ENCODE measurements at regions not wholly inside any gene's neighbourhood (a gene's known extent, or its start where the extent isn't known, plus 50 kb on each side); places are given as distances from the start of the nearest gene placed in this dataset.

DNA sequence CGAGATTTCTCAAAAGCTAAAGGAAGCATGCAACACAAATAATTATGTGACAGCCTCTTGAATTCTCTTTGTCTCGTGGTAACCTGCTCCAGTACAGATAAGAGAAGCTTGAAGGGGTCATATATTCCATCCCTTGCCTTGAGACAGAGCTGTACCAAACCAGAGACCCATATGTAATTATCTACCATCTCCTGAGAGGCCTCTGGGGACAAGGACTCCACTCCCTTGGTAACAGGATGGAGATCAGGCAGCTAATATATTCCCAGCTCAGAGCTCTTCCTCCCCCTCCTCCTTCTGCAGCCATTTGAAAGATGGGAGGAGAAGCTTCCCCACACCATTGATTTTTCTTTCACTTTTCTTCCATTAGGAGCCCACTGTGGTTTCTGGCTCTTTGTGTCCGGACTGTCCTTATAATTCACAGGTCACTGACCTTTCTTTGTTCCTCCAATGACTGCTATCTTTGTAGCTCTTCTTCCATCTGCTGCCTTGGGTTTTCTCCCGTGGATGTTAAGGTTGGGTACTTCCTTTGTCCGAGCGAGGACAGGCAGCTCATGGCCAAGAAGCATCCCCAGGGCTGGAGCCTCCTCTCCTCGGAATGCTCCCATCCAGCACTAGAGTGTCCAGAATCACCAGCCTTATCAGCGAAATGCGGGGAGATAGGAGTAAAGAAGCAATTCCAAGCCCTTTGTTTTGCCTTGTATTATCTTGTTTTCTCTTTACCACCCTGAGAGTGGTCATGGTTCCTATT lies 51.4 kb upstream of the CALM2 start:
- Histone ChIP-seq H3K27me3 (no peaks in the 10 kb centered on the region), H3K9me3 (no peaks in the 10 kb centered on the region), H3K4me3 (no peak overlapping the region), H3K4me1 (peaks cover 0 to 45% of the 10 kb centered on the region in 2 donors), H3K36me3 (no peaks in the 10 kb centered on the region), H3K27ac (no peak overlapping the region)
- no peak for DNase-seq (ENCODE audit: low spot score)
- TF ChIP-seq, protein P1, sequence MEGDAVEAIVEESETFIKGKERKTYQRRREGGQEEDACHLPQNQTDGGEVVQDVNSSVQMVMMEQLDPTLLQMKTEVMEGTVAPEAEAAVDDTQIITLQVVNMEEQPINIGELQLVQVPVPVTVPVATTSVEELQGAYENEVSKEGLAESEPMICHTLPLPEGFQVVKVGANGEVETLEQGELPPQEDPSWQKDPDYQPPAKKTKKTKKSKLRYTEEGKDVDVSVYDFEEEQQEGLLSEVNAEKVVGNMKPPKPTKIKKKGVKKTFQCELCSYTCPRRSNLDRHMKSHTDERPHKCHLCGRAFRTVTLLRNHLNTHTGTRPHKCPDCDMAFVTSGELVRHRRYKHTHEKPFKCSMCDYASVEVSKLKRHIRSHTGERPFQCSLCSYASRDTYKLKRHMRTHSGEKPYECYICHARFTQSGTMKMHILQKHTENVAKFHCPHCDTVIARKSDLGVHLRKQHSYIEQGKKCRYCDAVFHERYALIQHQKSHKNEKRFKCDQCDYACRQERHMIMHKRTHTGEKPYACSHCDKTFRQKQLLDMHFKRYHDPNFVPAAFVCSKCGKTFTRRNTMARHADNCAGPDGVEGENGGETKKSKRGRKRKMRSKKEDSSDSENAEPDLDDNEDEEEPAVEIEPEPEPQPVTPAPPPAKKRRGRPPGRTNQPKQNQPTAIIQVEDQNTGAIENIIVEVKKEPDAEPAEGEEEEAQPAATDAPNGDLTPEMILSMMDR (IDR thresholded peaks at IDR 0.05): no peak

DNA sequence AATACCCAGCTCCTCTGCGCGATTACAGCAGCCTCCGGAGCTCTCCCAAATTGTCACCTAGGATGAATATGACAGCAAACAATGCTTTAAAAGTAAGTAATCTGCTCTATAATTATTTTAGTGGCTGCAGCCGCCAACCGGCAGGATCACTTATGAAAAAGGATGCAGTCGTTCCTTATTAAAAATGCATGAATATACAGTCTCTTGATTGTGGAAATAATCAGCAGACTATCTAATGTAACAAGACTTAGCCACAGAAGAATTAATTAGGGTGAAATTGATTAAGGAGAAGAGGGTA lies 50.6 kb upstream of the CALM2 start:
- no peaks in the 10 kb centered on the region for H3K36me3 ChIP-seq
- no peaks in the 10 kb centered on the region for H3K9me3 ChIP-seq
- H3K27ac ChIP-seq: peak overlapping the region in 1 of 2 donors; percentile 45
- H3K27me3 ChIP-seq: no peaks in the 10 kb centered on the region
- no peak for DNase-seq (ENCODE audit: low spot score)
- H3K4me1 ChIP-seq: peaks cover 0 to 45% of the 10 kb centered on the region in 2 donors
- H3K4me3 ChIP-seq: no peak overlapping the region
- TF ChIP-seq, protein P1 (IDR thresholded peaks at IDR 0.05): no peak

DNA sequence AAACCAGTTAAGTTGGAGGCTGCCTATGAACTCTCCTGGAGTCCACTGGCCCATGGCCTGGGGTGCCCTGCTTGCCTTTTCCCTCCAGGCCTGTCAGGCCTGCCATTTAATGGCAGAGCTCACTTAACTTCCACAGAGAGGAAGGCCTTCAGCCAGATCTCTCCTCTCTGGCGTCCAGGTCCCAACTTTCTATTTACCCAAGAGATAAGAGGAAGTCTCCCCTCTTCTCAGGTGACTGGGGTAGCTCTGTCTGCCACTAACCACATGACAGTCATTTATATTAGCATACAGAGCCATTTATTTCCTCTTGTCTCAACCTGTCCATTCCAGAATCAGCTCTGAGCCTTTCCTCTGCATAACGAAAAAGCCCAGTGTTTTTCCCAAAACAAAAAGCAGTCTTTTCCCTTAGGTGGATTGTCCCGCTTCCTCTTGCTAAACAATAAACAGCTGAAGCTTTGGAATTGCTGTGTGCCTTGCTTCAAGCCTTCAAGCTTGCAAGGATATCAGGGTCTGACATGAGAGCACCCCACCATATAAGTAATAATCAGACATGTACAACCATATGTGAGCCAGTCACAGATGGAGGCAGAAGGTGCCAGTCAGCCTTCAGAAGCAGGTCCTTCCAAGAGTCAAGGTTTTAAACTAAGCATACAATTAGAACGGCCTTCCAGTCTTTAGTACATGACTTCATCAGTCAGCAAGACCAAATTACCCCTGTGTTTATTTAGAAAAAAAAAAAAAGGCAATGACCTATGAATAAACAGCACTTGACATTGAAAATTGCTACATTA lies 50.0 kb upstream of the CALM2 start:
- Histone ChIP-seq H3K27ac (peak overlapping the region; percentile 22 to 45), H3K4me1 (peaks cover 0 to 45% of the 10 kb centered on the region in 2 donors)
- TF ChIP-seq, protein P1 (IDR thresholded peaks at IDR 0.05): no peak

More for the DNA sequence above, 50.0 kb upstream of the CALM2 start:
- Histone ChIP-seq H3K9me3 (no peaks in the 10 kb centered on the region), H3K36me3 (no peaks in the 10 kb centered on the region), H3K4me3 (no peak overlapping the region), H3K27me3 (no peaks in the 10 kb centered on the region)
- DNase-seq (ENCODE audit: low spot score): no peak
